ENCODE measurements at regions not wholly inside any gene's neighbourhood (a gene's known extent, or its start where the extent isn't known, plus 50 kb on each side); places are given as distances from the start of the nearest gene placed in this dataset.

- Histone ChIP-seq H3K27ac (ENCODE audit: extremely low read depth, low read depth, low read length) (no peak overlapping the region), H3K9me3 (ENCODE audit: control insufficient read depth, insufficient read depth, low read depth, low read length) (no peaks in the 10 kb centered on the region), H3K4me1 (ENCODE audit: control insufficient read depth, insufficient read depth, low read length) (no peaks in the 10 kb centered on the region), H3K36me3 (ENCODE audit: control insufficient read depth in 2 of 2, insufficient read depth in 1 of 2, low read length in 2 of 2) (no peaks in the 10 kb centered on the region), H3K4me3 (ENCODE audit: low read depth, low read length) (no peak overlapping the region)
- CTCF ChIA-PET = interaction anchor here (0.6 kb wide), 2 partner anchors 120 to 935 kb away, joined by 3 to 5 read pairs; no protein-coding TSS in a partner anchor
- TF ChIP-seq ZNF133 (tag by site-specific recombination; IDR thresholded peaks at IDR 0.05) (no peak), HOXA7 (CRISPR knock-in tag; IDR thresholded peaks at IDR 0.05; ENCODE audit: borderline replicate concordance) (no peak)
- POLR2A ChIA-PET = no interaction called here
Observed at GRCh38 chr6:68458447-68458846, 176.6 kb upstream of the ADGRB3 start.

DNA sequence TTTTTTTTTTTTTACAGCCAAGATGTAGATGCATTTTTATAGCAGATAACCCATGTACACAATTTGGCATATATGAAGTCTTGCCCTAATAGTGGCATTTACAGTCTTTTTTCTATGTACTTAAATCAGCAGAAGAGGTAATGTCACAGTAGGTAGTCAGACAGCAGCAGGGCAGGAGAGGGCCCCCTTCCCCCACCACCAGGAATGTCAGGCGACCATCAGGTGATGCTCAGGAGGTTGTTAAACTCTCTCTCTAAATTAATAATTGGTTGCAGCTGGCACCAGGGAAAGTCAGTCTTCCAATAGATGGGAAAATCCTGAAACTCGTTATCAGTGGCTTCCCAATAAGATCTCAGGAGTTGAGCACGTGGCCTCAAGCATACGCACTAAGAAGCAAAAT lies 188.0 kb upstream of the ADGRB3 start:
- POLR2A ChIA-PET = no interaction called here
- CTCF ChIA-PET = no interaction called here
- Histone ChIP-seq H3K36me3 (ENCODE audit: control insufficient read depth in 2 of 2, insufficient read depth in 1 of 2, low read length in 2 of 2) (no peaks in the 10 kb centered on the region), H3K9me3 (ENCODE audit: control insufficient read depth, insufficient read depth, low read depth, low read length) (no peaks in the 10 kb centered on the region), H3K4me3 (ENCODE audit: low read depth, low read length) (no peak overlapping the region), H3K4me1 (ENCODE audit: control insufficient read depth, insufficient read depth, low read length) (no peaks in the 10 kb centered on the region), H3K27ac (ENCODE audit: extremely low read depth, low read depth, low read length) (no peak overlapping the region)
- TF ChIP-seq KLF1 (tag by site-specific recombination; IDR thresholded peaks at IDR 0.05) (no peak), SCRT1 (tag by site-specific recombination; IDR thresholded peaks at IDR 0.05; ENCODE audit: borderline replicate concordance) (no peak), MEIS1 (CRISPR knock-in tag; IDR thresholded peaks at IDR 0.05; ENCODE audit: borderline replicate concordance) (no peak), MZF1 (tag by site-specific recombination; IDR thresholded peaks at IDR 0.05; ENCODE audit: borderline replicate concordance) (no peak), WT1 (tag by site-specific recombination; IDR thresholded peaks at IDR 0.05) (no peak), IKZF3 (tag by site-specific recombination; IDR thresholded peaks at IDR 0.05) (no peak), ZFP69B (tag by site-specific recombination; IDR thresholded peaks at IDR 0.05) (no peak), REPIN1 (tag by site-specific recombination; IDR thresholded peaks at IDR 0.05; ENCODE audit: low read depth) (no peak), ZNF311 (tag by site-specific recombination; IDR thresholded peaks at IDR 0.05; ENCODE audit: borderline replicate concordance) (no peak), GLIS2 (tag by site-specific recombination; IDR thresholded peaks at IDR 0.05) (no peak), ZNF221 (tag by site-specific recombination; IDR thresholded peaks at IDR 0.05; ENCODE audit: borderline replicate concordance) (no peak), FEZF1 (tag by site-specific recombination; IDR thresholded peaks at IDR 0.05) (no peak), HOXD13 (CRISPR knock-in tag; IDR thresholded peaks at IDR 0.05; ENCODE audit: borderline replicate concordance) (no peak), ZNF302 (tag by site-specific recombination; IDR thresholded peaks at IDR 0.05; ENCODE audit: low read depth) (no peak), SP3 (tag by site-specific recombination; IDR thresholded peaks at IDR 0.05) (no peak), ZBTB17 (tag by site-specific recombination; IDR thresholded peaks at IDR 0.05) (no peak)
- TF ChIP-seq, protein P1, sequence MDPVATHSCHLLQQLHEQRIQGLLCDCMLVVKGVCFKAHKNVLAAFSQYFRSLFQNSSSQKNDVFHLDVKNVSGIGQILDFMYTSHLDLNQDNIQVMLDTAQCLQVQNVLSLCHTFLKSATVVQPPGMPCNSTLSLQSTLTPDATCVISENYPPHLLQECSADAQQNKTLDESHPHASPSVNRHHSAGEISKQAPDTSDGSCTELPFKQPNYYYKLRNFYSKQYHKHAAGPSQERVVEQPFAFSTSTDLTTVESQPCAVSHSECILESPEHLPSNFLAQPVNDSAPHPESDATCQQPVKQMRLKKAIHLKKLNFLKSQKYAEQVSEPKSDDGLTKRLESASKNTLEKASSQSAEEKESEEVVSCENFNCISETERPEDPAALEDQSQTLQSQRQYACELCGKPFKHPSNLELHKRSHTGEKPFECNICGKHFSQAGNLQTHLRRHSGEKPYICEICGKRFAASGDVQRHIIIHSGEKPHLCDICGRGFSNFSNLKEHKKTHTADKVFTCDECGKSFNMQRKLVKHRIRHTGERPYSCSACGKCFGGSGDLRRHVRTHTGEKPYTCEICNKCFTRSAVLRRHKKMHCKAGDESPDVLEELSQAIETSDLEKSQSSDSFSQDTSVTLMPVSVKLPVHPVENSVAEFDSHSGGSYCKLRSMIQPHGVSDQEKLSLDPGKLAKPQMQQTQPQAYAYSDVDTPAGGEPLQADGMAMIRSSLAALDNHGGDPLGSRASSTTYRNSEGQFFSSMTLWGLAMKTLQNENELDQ (tag by site-specific recombination; IDR thresholded peaks at IDR 0.05; ENCODE audit: low read depth) = no peak
- TF ChIP-seq, protein P2, sequence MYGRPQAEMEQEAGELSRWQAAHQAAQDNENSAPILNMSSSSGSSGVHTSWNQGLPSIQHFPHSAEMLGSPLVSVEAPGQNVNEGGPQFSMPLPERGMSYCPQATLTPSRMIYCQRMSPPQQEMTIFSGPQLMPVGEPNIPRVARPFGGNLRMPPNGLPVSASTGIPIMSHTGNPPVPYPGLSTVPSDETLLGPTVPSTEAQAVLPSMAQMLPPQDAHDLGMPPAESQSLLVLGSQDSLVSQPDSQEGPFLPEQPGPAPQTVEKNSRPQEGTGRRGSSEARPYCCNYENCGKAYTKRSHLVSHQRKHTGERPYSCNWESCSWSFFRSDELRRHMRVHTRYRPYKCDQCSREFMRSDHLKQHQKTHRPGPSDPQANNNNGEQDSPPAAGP (tag by site-specific recombination; IDR thresholded peaks at IDR 0.05) = no peak

- CTCF ChIA-PET = interaction anchor here (0.6 kb wide), 1 partner anchor 24 kb away, joined by 3 read pairs; no protein-coding TSS in a partner anchor
- POLR2A ChIA-PET = no interaction called here
Observed at GRCh38 chr6:68445926-68446325, 189.2 kb upstream of the ADGRB3 start.

More at GRCh38 chr6:68445926-68446325, 189.2 kb upstream of the ADGRB3 start:
- H3K9me3 ChIP-seq (ENCODE audit: control insufficient read depth, insufficient read depth, low read depth, low read length) = no peaks in the 10 kb centered on the region
- TF ChIP-seq ZNF157 (tag by site-specific recombination; IDR thresholded peaks at IDR 0.05) (no peak), ZNF394 (tag by site-specific recombination; IDR thresholded peaks at IDR 0.05; ENCODE audit: borderline replicate concordance) (no peak), ZXDB (tag by site-specific recombination; IDR thresholded peaks at IDR 0.05) (no peak), ZFP69B (tag by site-specific recombination; IDR thresholded peaks at IDR 0.05) (no peak), ZNF426 (tag by site-specific recombination; IDR thresholded peaks at IDR 0.05) (no peak)
- H3K4me1 ChIP-seq (ENCODE audit: control insufficient read depth, insufficient read depth, low read length) = no peaks in the 10 kb centered on the region
- no peak overlapping the region for H3K4me3 ChIP-seq (ENCODE audit: low read depth, low read length)
- H3K27ac ChIP-seq (ENCODE audit: extremely low read depth, low read depth, low read length) = no peak overlapping the region
- H3K36me3 ChIP-seq (ENCODE audit: control insufficient read depth in 2 of 2, insufficient read depth in 1 of 2, low read length in 2 of 2) = no peaks in the 10 kb centered on the region

Measured in HEK293 (cell line).